ENCODE measurements at regions not wholly inside any gene's neighbourhood (a gene's known extent, or its start where the extent isn't known, plus 50 kb on each side); places are given as distances from the start of the nearest gene placed in this dataset.
A peak's percentile ranks its signal among the peaks of the same experiment; 100 is the strongest.

DNA sequence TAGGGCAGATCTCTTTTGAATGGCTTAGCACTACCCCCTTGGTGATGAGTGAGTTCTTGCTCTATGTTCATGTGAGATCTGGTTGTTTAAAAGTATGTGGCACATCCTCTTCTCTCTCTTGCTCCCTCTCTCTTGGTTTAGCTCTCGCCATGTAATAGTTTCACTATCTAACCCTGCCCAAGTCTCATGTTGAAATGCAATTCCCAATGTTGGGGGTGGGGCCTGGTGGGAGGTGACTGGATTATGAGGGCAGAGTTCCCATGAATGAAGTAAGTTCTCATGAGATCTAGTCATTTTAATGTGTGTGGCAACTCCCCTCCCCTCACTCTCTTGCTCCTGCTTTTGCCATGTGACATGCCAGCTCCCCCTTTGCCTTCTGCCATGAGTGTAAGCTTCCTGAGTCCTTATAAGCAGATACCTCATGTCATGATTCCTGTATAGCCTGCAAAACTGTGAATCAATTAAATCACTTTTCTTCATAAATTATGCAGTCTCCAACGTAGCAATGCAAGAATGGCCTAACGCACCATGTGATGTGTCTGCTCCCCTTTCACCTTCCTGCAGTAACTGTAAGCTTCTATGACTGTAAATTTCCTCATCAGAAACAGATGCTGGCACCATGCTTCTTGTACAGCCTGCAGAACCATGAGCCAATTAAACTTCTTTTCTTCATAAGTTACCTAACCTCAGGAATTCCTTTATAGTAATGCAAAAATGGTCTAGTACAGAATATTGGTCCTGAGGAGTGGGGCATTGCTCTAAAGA lies 74.8 kb upstream of the KCNH8 start:
- H3K27me3 ChIP-seq (ENCODE audit: insufficient read depth, low read length), result no peaks in the 10 kb centered on the region
- H3F3A ChIP-seq (ENCODE audit: insufficient read depth, low read length), result no peaks in the 10 kb centered on the region
- H4K20me1 ChIP-seq (ENCODE audit: insufficient read depth, low read length), result no peaks in the 10 kb centered on the region
- H3K27ac ChIP-seq (ENCODE audit: low read depth, low read length, poor library complexity, severe bottlenecking), result no peak overlapping the region
- H3K9ac ChIP-seq (ENCODE audit: low read length), result no peak overlapping the region
- H3K4me3 ChIP-seq (ENCODE audit: low read depth, low read length, poor library complexity, severe bottlenecking), result no peak overlapping the region
- H3K4me1 ChIP-seq (ENCODE audit: insufficient read depth, low read length, severe bottlenecking), result no peaks in the 10 kb centered on the region
- no peak overlapping the region for H2AFZ ChIP-seq (ENCODE audit: low read length)
- TF ChIP-seq, protein P1, sequence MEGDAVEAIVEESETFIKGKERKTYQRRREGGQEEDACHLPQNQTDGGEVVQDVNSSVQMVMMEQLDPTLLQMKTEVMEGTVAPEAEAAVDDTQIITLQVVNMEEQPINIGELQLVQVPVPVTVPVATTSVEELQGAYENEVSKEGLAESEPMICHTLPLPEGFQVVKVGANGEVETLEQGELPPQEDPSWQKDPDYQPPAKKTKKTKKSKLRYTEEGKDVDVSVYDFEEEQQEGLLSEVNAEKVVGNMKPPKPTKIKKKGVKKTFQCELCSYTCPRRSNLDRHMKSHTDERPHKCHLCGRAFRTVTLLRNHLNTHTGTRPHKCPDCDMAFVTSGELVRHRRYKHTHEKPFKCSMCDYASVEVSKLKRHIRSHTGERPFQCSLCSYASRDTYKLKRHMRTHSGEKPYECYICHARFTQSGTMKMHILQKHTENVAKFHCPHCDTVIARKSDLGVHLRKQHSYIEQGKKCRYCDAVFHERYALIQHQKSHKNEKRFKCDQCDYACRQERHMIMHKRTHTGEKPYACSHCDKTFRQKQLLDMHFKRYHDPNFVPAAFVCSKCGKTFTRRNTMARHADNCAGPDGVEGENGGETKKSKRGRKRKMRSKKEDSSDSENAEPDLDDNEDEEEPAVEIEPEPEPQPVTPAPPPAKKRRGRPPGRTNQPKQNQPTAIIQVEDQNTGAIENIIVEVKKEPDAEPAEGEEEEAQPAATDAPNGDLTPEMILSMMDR (IDR thresholded peaks at IDR 0.05; ENCODE audit: low read length), result no peak
- TF ChIP-seq EZH2 (IDR thresholded peaks at IDR 0.05; ENCODE audit: borderline replicate concordance, low read length), result no peak
- no peaks in the 10 kb centered on the region for H3K36me3 ChIP-seq (ENCODE audit: insufficient read depth, low read length)
- no peaks in the 10 kb centered on the region for H3K79me2 ChIP-seq (ENCODE audit: insufficient read depth, low read length)
- H3K9me3 ChIP-seq (ENCODE audit: low read length), result no peaks in the 10 kb centered on the region
- H3K4me2 ChIP-seq (ENCODE audit: low read length), result no peak overlapping the region
- no peaks in the 10 kb centered on the region for H3K9me2 ChIP-seq (ENCODE audit: low read depth, low read length)

DNA sequence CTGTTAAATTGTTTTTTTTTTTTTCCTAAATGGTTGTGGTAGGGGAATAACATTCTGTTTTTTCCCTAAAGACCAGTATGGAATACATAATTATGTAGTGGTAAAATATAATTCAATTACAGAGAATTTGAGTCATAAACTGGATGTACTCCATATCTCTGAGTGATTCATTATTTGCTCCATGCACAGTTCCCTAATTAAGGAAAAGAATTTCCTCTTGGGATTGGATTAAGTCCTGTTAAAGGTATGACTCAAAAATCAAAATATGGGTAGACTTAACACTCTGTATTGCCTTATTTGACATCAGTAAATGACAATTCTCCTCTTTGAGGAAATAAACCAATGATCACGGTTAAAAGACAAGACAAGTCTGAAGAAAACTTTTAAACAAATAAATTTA lies 78.0 kb upstream of the KCNH8 start:
- no peak overlapping the region for H3K27ac ChIP-seq (ENCODE audit: low read depth, low read length, poor library complexity, severe bottlenecking)
- no peaks in the 10 kb centered on the region for H3K79me2 ChIP-seq (ENCODE audit: insufficient read depth, low read length)
- TF ChIP-seq, protein P1 (IDR thresholded peaks at IDR 0.05; ENCODE audit: low read length), result no peak
- no peak for TF ChIP-seq EZH2 (IDR thresholded peaks at IDR 0.05; ENCODE audit: borderline replicate concordance, low read length)
- H4K20me1 ChIP-seq (ENCODE audit: insufficient read depth, low read length), result no peaks in the 10 kb centered on the region
- H3F3A ChIP-seq (ENCODE audit: insufficient read depth, low read length), result no peaks in the 10 kb centered on the region
- no peaks in the 10 kb centered on the region for H3K9me3 ChIP-seq (ENCODE audit: low read length)
- H3K36me3 ChIP-seq (ENCODE audit: insufficient read depth, low read length), result no peaks in the 10 kb centered on the region
- no peaks in the 10 kb centered on the region for H3K4me1 ChIP-seq (ENCODE audit: insufficient read depth, low read length, severe bottlenecking)
- H2AFZ ChIP-seq (ENCODE audit: low read length), result no peak overlapping the region
- H3K9me2 ChIP-seq (ENCODE audit: low read depth, low read length), result no peaks in the 10 kb centered on the region
- no peak overlapping the region for H3K4me2 ChIP-seq (ENCODE audit: low read length)
- no peak overlapping the region for H3K4me3 ChIP-seq (ENCODE audit: low read depth, low read length, poor library complexity, severe bottlenecking)
- H3K27me3 ChIP-seq (ENCODE audit: insufficient read depth, low read length), result no peaks in the 10 kb centered on the region
- H3K9ac ChIP-seq (ENCODE audit: low read length), result no peak overlapping the region

DNA sequence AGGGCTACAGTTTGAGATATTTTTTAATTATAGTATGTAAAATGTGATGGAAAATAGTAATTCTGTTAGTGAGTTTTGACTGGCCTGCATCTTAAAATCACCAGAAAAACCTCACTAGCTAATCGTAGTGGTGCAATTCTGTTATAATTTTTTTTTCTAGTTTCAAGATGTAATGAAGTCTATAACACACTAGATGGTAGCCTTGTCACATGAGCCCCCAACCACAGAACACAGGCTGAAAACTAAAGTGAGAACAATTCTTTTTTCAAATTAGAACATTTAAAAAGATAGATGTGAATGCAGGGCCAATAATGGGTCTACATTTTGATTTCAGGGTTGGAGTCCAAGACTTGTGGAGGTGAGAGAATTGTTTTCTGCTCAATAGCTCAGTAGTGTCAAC lies 83.3 kb upstream of the KCNH8 start:
- no peak overlapping the region for H3K9ac ChIP-seq (ENCODE audit: low read length)
- H3K27me3 ChIP-seq (ENCODE audit: insufficient read depth, low read length), result no peaks in the 10 kb centered on the region
- H2AFZ ChIP-seq (ENCODE audit: low read length), result no peak overlapping the region
- no peaks in the 10 kb centered on the region for H3F3A ChIP-seq (ENCODE audit: insufficient read depth, low read length)
- H3K9me3 ChIP-seq (ENCODE audit: low read length), result no peaks in the 10 kb centered on the region
- H3K36me3 ChIP-seq (ENCODE audit: insufficient read depth, low read length), result no peaks in the 10 kb centered on the region
- no peak overlapping the region for H3K4me3 ChIP-seq (ENCODE audit: low read depth, low read length, poor library complexity, severe bottlenecking)
- H3K27ac ChIP-seq (ENCODE audit: low read depth, low read length, poor library complexity, severe bottlenecking), result no peak overlapping the region
- no peak overlapping the region for H3K4me2 ChIP-seq (ENCODE audit: low read length)
- H4K20me1 ChIP-seq (ENCODE audit: insufficient read depth, low read length), result no peaks in the 10 kb centered on the region
- no peaks in the 10 kb centered on the region for H3K9me2 ChIP-seq (ENCODE audit: low read depth, low read length)
- no peaks in the 10 kb centered on the region for H3K4me1 ChIP-seq (ENCODE audit: insufficient read depth, low read length, severe bottlenecking)
- TF ChIP-seq, protein P1 (IDR thresholded peaks at IDR 0.05; ENCODE audit: low read length), result peak; percentile 54
- no peak for TF ChIP-seq EZH2 (IDR thresholded peaks at IDR 0.05; ENCODE audit: borderline replicate concordance, low read length)
- H3K79me2 ChIP-seq (ENCODE audit: insufficient read depth, low read length), result no peaks in the 10 kb centered on the region
